Stimulated activated CD8-positive, alpha-beta memory T cell treated with anti-CD3 and anti-CD28 coated beads, Interleukin-15, amount 100 ng/mL, for 4 hours (primary cell): ENCODE measurements at regions not wholly inside any gene's neighbourhood (a gene's known extent, or its start where the extent isn't known, plus 50 kb on each side); places are given as distances from the start of the nearest gene placed in this dataset.
"Not testable (repeated sequence)": the region's sequence is repeated elsewhere in the genome, so short reads cannot be mapped to it uniquely, and the experiment has no call there.

ENCODE experiments used
- DNase-seq, 2 donors: peaks; one replicate each; pipeline ENCODE4 v3.0.0-alpha.2; 2020; ENCODE audit warnings: low read depth in 2 of 2

- no peak for DNase-seq
These were observed 122.8 kb upstream of the NOCT start for GRCh38 chr4:138892483-138893407.

GRCh38 chr4:138891631-138892031 is 124.0 kb upstream of the NOCT start:
- no peak for DNase-seq

GRCh38 chr4:138890891-138891570 is 124.5 kb upstream of the NOCT start:
- no peak for DNase-seq

DNA sequence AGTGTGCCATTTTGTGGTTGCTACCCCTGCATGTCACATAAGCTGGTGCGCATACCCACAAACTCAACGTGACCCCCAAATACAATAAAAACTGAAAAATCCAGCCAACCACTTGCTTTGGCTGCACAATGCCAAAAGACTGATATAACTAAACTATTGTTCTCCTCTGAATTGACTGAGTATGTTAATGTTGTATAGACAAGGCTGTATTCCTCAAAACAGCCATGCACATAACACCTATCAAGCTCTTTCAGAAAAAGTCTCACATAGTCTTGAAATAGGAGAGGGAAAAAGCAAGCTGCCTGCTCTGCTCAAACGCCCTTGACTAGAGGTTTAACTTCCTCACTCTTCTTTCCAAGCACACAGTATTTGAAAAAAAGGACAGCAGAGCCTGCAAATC is 126.4 kb upstream of the NOCT start:
- DNase-seq, result no peak

DNA sequence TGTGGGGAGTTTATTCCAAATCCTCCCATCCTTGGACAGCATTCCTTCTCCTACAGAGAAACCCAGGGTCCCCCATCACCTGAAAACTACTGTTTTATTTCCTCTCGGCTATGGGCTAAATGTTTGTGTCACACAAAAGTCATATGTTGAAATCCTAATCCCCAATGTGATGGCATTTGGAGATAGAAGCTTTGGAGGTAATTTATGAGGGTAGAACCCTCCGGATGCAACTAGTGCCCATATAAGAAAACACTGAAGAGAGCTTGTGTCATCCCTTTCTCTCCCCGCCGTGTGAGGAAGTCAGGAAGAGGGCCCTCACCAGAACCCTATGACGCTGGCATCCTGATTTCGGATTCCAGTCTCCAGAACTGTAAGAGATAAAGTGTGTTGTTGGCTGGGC is 127.8 kb upstream of the NOCT start:
- DNase-seq, result no peak

DNA sequence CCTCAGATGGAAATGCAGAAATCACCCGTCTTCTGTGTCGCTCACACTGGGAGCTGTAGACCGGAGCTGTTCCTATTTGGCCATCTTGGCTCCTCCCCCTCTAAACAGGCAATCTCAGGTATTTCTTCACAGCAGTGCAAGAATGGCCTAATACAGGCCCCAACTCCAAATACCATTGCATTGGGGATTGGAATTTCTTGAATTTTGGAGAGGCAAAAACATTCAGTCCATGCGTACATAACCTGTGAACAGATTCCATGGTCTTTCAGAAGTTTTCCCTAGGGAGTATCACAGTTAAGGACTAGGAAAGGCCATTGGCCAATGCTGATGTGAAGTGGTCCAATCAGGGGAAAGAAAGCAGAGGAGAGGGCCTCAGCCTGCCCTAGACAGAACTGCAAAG is 128.2 kb upstream of the NOCT start:
- no peak for DNase-seq

- DNase-seq, result no peak
These were observed 135.8 kb upstream of the NOCT start for GRCh38 chr4:138879757-138880156.

GRCh38 chr4:138875891-138876608 is 139.5 kb upstream of the NOCT start:
- no peak for DNase-seq

- no peak for DNase-seq
These were observed 144.1 kb upstream of the NOCT start for GRCh38 chr4:138871555-138871875.

GRCh38 chr4:138870737-138871554 is 144.6 kb upstream of the NOCT start:
- DNase-seq, result no peak

DNA sequence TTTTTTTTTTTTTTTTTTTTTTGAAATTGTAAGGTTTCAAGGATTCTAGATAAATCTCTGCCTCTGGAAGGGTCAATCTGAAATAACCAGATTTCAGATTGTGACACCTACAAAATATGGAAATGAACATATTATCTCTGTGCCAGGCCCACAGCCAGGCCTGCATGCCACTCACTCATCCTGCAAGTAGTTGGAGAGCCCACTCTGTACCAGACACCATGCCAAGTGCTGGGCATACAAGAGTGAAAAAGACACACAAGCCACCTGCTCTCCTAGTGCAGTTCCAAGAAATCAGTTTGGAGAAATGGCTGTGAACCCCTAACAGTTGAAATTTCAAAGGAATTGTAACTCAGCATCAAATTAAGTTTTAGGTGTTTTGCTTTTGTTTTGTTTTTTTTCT is 145.9 kb upstream of the NOCT start:
- no peak for DNase-seq

- DNase-seq, result no peak
These were observed 146.4 kb upstream of the NOCT start for GRCh38 chr4:138869165-138869564.

DNA sequence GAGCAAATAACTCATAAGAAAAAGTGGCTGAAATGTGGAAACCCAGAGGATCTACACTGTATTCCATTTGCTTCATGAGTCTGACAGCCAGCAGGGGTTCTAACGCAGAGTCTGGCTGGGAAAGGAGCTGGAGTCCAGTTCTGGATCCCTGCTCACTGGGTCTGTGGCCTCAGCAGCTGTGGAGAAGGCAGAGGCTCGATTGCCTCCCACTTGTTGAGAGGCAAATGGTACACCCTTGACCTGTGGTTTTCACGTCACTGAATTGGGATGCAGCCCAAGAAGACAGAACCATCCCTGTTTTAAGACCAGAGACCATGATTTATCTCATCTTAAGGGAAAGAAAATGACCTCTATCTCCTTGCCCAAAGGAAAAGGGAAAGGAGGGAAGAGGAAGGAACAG is 147.0 kb upstream of the NOCT start:
- DNase-seq, result no peak

- no peak for DNase-seq
These were observed 148.2 kb upstream of the NOCT start for GRCh38 chr4:138867404-138867803.

DNA sequence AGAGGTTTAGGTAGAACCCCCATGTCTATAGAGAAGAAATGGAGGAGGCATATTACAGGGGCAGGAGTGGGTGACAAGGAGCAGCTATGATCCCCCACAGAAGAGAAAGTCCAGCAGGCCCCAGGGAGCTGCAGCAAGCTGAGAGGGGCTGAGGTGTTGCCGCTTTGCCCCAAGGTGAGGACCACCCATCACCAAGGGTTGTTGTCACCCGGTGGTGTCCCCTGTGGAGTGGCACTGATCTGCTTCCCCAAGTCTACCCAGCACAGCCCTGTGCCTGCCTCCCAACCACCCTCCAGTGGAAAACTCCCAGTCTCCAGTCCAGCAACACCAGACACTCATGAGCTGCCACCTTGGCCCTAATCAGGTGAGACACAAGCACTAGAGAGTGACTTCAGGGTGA is 149.3 kb upstream of the NOCT start:
- no peak for DNase-seq

- DNase-seq, result no peak
These were observed 149.8 kb upstream of the NOCT start for GRCh38 chr4:138865765-138866164.

- no peak for DNase-seq
These were observed 150.4 kb upstream of the NOCT start for GRCh38 chr4:138864961-138865720.

- no peak for DNase-seq
These were observed 152.4 kb upstream of the NOCT start for GRCh38 chr4:138863160-138863559.

- DNase-seq, result no peak
These were observed 154.4 kb upstream of the NOCT start for GRCh38 chr4:138861135-138861534.

DNA sequence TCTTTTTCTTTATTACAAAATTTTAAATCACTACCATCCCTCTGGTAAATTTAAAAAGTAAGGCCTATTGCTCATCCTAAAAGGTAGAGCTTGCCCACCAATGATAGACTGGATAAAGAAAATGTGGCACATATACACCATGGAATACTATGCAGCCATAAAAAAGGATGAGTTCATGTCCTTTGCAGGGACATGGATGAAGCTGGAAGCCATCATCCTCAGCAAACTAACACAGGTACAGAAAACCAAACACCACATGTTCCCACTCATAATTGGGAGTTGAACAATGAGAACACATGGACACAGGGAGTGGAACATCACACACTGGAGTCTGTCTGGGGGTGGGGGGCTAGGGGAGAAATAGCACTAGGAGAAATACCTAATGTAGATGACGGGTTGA is 155.2 kb upstream of the NOCT start:
- not testable (repeated sequence) for DNase-seq

DNA sequence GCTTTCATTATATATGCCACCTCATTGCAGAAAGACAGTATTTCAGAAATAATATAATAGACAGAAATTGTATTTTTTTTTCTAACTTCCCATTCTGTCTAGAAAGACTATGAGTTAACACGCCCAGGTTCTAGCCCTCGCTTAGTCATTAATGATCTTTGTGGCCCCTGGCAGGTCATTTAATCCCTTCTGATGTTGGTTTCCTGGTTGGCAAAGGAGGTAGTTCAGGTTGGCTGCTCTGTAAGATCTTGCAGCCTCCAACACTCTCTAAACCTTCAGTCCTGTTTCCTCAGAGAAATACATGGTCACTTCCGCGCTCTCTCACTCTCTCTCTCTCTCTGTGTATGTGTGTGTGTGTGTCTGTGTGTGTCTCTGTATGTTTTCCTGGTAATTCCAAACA is 156.3 kb upstream of the NOCT start:
- no peak for DNase-seq
